ENCODE measurements at regions not wholly inside any gene's neighbourhood (a gene's known extent, or its start where the extent isn't known, plus 50 kb on each side); places are given as distances from the start of the nearest gene placed in this dataset.

DNA sequence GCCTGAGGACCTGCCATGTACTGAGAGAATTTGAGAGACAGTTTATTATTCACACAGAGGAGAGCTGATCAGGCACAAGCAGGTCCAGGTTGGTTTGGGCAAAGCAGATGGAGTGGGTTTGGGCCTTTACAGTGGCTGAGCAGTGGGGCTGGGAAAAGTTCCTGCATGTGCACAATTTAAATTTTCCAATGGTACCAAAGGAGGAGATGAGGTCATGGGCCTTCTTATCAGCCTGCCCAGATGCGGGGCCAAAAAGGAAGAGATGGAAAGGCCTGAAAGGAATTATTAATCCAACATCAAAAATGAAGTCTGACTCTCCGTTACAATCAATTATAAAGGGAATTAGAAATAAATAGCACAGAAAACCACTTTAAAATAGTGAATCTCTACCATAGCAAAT lies 367.6 kb downstream of the TMEM135 start:
- DNase-seq: no peak

DNA sequence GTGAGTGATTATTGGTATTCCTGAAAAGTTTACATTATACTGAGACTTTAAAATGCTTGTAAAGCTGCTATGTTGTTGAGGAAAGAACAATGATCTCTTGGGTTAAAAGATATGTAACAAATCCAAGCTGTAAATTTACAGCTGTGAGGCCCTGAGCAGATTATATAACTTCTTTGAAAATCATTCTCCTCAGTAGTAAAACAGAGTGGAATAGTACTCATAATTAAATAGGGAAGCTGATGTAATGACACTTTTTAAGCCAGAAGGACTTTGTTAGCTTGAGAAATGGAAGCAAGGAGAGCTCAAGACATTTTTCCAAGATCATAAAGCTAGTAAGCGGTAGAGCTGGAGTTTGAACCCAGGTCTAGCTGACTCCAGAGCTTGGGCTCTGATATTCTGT lies 363.9 kb downstream of the TMEM135 start:
- DNase-seq: no peak

DNA sequence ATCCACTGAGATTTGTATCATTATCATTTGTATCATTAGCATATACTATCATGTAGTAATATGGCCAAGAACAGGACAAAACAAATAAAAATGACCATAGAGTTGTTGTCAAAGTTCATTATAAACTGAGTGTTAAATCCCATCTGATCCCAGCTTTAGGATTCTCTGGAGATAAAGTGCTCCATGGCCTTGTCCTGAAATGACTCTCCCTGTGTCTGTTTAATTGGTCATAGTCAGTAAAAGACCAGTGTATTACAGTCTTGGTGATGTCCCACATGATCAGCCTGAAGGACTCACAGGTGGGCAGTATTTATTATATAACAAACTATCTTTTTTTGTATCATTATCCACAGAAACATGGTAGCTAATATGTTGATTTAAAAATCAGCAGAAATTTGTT lies 361.6 kb downstream of the TMEM135 start:
- no peak for DNase-seq

DNA sequence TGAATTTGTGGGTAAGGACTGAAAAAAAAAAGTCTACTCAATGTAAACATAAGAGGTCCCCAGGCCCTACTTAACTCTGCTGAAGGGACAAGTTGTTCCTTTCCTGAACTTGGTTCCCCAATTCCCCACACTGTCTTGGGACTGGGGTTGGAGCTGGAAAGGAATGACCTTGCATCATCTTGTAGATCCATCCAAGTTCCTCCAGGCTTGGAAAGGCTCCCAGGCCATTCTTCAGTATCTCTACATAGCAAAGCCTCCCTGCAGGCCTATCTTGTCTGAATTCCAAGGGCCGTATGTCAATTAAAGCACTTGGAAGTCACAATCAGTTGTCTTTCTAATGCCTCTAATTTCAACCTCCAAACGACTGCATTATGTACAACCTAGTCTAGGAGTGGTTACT lies 361.2 kb downstream of the TMEM135 start:
- DNase-seq: no peak

DNA sequence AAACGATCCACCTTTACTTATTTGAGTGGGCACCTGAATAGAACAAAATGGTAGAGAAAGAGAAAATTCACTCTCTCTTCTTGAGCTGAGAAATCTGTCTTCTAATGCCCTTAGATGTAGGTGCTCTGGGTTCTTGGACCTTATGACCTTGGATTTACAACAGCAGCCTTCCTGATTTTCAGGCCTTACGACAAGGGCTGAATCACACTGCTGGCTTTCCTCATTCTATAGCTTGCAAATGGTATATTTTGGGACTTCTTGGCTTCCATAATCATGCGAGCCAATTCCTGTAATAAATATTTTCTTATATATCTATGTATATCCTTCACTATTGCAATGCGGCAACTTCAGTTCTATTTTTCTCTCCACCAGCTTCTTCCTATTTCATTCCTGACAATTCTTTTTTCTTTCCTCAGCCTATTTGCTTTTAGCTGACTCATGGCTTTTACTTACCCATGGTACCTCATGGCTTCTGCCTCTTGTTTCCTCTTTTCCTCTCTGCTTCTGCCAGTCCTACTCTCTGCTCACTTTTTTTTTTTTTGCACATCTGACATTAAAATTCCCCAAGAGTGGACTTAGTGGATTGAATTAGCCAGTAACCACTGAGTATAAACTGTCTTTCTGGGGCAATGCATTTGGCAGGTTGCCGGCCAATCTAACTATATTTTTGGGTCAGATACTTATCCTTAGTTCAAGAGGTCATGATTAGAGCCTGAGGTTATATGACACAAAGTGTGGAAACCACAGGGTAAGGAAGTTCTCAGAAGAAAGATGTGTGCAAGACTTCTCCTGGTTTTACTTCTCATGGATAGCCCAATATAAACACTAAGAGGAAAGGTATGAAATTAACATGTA lies 359.5 kb downstream of the TMEM135 start:
- DNase-seq: peak; percentile 75

DNA sequence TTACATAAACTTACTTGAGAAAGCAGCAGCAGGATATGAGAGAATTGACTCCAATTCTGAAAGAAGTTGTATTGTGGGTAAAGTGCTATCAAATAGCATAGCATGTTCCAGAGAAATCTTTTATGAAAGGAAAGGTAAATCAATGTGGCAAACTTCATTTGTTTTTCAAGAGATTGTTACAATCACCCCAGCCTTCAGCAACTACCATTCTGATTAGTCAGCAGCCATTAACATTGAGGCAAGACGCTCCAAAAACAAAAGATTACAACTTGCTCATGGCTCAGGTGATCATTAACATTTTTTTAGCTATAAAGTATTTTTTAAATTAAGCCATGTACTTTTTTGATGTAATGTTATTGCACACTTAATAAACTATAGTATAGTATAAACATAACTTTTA lies 357.2 kb downstream of the TMEM135 start:
- no peak for DNase-seq

DNA sequence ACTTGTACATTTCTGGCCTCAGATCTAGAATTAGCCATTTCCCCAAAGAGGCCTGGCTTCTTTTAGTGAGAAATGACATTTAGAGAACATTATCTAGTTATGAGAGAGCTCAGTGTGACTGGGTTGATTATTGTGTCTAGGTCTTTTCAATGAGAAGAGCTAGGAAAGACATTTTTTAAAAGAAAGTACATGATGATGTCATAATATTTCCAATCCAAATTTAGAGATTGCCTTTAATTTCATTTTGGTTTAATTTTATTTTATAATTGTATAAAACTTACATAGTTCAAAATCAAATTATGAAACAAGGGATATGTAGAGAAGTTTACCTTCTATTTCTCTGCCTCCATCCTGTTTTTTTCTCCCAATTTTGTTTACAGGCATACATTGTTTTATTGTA lies 354.9 kb downstream of the TMEM135 start:
- DNase-seq: no peak

DNA sequence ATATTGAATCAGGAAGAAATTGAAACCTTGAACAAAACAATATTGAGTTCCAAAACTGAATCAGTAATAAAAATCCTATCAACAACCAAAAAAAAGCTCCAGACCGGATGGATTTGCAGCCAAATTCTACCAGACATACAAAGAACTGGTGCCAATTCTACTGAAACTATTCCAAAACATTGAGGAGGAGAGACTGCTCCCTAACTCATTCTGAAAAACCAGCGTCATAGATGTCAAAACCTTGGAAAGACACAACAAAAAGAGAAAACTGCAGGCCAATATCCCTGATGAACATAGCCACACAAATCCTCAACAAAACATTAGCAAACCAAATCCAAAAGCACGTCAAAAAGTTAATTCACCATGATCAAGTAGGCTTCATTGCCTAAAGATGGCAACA lies 353.8 kb downstream of the TMEM135 start:
- DNase-seq: no peak

DNA sequence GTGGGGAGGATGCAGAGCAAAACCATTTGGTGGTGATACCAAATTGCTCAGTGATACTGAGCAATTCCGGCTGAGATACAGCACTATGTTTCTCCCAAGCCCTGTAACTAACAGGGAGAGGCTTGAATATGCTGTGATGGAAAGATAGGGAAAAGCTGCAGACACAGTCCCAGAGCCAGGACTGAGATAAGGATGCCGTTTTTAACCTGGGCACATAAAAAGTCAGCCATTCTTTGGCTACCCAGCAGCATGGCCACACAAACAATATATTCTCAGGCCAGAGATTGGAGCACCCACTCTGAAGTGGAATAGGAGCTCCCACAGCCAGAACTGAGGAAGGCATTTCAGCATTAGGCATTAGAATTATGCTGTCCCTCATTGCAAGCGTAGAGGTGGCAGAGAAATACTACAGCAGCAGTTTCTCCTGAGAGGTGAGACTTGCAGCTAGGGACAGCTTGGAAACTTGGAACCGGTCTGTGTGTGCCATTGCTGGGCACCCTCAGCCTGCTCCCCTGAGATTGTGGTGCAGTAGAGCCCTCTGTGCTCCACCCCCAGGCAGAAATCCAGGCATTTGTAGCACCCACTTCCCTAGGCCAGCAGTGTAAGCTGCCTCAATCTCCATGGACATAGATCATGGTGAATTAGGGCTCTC lies 346.5 kb downstream of the TMEM135 start:
- no peak for DNase-seq

DNA sequence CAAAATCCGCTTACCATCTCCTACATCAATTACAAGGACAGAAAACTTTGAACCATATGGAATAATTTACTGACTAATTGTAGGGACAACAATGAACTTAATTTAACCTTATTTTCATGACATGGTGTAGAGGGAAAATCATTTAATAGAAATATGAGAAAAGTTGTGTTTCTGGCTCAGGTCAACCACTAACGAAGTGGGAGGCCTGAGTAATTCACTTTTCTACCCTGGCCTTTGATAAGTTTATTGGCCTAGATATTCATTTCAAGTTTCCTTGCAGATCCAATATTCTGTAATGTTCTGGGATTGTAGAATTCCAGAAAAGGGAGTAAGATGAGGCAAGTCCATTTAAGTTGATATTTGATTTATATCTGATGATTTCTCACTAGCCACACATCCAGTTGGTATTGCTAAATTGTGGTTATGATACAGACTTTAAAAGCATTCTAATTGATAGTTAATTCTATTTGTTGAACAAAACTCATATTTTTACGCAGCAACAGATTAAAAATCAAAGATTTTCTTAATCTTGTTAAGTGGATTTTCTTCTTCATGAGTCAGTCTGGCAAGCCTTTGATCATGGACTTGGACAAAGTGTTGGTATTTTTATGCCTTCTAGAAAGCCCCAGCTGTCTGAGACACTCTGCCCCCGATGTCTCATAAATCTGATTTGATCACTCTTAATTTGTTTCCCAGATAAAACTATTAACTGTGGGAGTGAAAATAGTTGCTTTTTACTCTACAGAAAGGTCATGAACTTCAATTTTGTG lies 336.5 kb downstream of the TMEM135 start:
- DNase-seq: no peak

Data from MV-4-11 (cell line).